Endodermal cell (in vitro differentiated cells): ENCODE measurements at regions not wholly inside any gene's neighbourhood (a gene's known extent, or its start where the extent isn't known, plus 50 kb on each side); places are given as distances from the start of the nearest gene placed in this dataset.

Experiments used
- DNase-seq: peaks from one replicate; pipeline ENCODE4 v3.0.0-alpha.2; 2017
- H3K27ac ChIP-seq: 2 replicates; pipeline ENCODE4 v1.5.1; 2013; ENCODE audit warnings: mild to moderate bottlenecking, low read depth, low read length, moderate library complexity
- H3K27me3 ChIP-seq: 2 replicates; pipeline ENCODE4 v1.6.1; 2013; ENCODE audit warnings: mild to moderate bottlenecking, low read length, moderate library complexity; ENCODE audit not compliant: insufficient read depth, control insufficient read depth, poor library complexity, severe bottlenecking
- H3K36me3 ChIP-seq: 2 replicates; pipeline ENCODE4 v1.7.0; 2013; ENCODE audit warnings: mild to moderate bottlenecking, low read length, moderate library complexity; ENCODE audit not compliant: control insufficient read depth, insufficient read depth
- H3K4me1 ChIP-seq: one replicate; pipeline ENCODE4 v1.7.0; 2013; ENCODE audit warnings: low read length; ENCODE audit not compliant: control insufficient read depth, insufficient read depth
- H3K4me3 ChIP-seq: 2 replicates; pipeline ENCODE4 v1.5.1; 2013; ENCODE audit warnings: mild to moderate bottlenecking, low read length, moderate library complexity
- H3K9ac ChIP-seq: 2 replicates; pipeline ENCODE4 v1.6.1; 2013; ENCODE audit warnings: mild to moderate bottlenecking, low read length, moderate library complexity; ENCODE audit not compliant: poor library complexity, severe bottlenecking; ENCODE audit errors: extremely low read depth
- H3K9me3 ChIP-seq: 2 replicates; pipeline ENCODE4 v1.6.1; 2013; ENCODE audit warnings: mild to moderate bottlenecking, low read length, moderate library complexity; ENCODE audit not compliant: control insufficient read depth
- H3K27ac Mint-ChIP-seq: 2 replicates; pipeline ENCODE4 v1.8.0; 2020; ENCODE audit warnings: mixed read lengths
- H3K27me3 Mint-ChIP-seq: 2 replicates; pipeline ENCODE4 v1.8.0; 2021; ENCODE audit warnings: mild to moderate bottlenecking, mixed read lengths; ENCODE audit not compliant: insufficient read depth
- H3K36me3 Mint-ChIP-seq: 2 replicates; pipeline ENCODE4 v1.8.0; 2020; ENCODE audit warnings: low read depth, mixed read lengths
- H3K4me1 Mint-ChIP-seq: 2 replicates; pipeline ENCODE4 v1.8.0; 2020; ENCODE audit warnings: mixed read lengths
- H3K4me3 Mint-ChIP-seq: 2 replicates; pipeline ENCODE4 v1.8.0; 2020; ENCODE audit warnings: mild to moderate bottlenecking, moderate library complexity, mixed read lengths
- H3K9me3 Mint-ChIP-seq: 2 replicates; pipeline ENCODE4 v1.8.0; 2020; ENCODE audit warnings: mild to moderate bottlenecking, mixed read lengths
- CTCF ChIP-seq: fragments of 200-600 bp; sonication (generic); conservative IDR thresholded peaks from 2 replicates; pipeline ENCODE4 v1.5.0; 2021; ENCODE audit warnings: antibody characterized with exemption, mild to moderate bottlenecking
- WGBS, 2 experiments: methylation state at CpG; one replicate each; pipeline versions ENCODE4 v1.1.5 to v1.1.7; 2013; ENCODE audit warnings: missing lambda C conversion rate in 2 of 2, mixed read lengths in 1 of 2; ENCODE audit not compliant: insufficient coverage in 1 of 2, insufficient read length in 1 of 2; 5-methylcytosine and 5-hydroxymethylcytosine counted together

- H3K4me3 ChIP-seq, result no peak overlapping the region
- H3K9me3 ChIP-seq, result no peaks in the 10 kb centered on the region
- Mint-ChIP-seq H3K4me3 (no peak overlapping the region), H3K9me3 (no peaks in the 10 kb centered on the region), H3K27ac (no peak overlapping the region), H3K36me3 (no peaks in the 10 kb centered on the region), H3K4me1 (peaks cover 14% of the 10 kb centered on the region), H3K27me3 (peaks cover 3% of the 10 kb centered on the region)
- TF ChIP-seq CTCF, result no peak
- WGBS, 2 experiments, result 93 to 96% methylated on average over 7 to 9 of the region's 10 CpGs
- no peaks in the 10 kb centered on the region for H3K4me1 ChIP-seq
- no peak for DNase-seq
- H3K36me3 ChIP-seq, result no peaks in the 10 kb centered on the region
- no peak overlapping the region for H3K27ac ChIP-seq
- no peak overlapping the region for H3K9ac ChIP-seq
- no peaks in the 10 kb centered on the region for H3K27me3 ChIP-seq
Measured at GRCh38 chr18:78319961-78320360, 659.7 kb upstream of the SALL3 start.

- H3K27me3 Mint-ChIP-seq, result peaks cover 3% of the 10 kb centered on the region
- H3K4me3 Mint-ChIP-seq, result no peak overlapping the region
- DNase-seq, result no peak
- no peak overlapping the region for H3K27ac ChIP-seq
- H3K9ac ChIP-seq, result no peak overlapping the region
- 88 to 93% methylated on average over 5 to 6 of the region's 6 CpGs for WGBS, 2 experiments
- H3K4me3 ChIP-seq, result no peak overlapping the region
- H3K4me1 ChIP-seq, result no peaks in the 10 kb centered on the region
- TF ChIP-seq CTCF, result no peak
- H3K27me3 ChIP-seq, result no peaks in the 10 kb centered on the region
- no peaks in the 10 kb centered on the region for H3K36me3 Mint-ChIP-seq
- H3K9me3 ChIP-seq, result no peaks in the 10 kb centered on the region
- H3K4me1 Mint-ChIP-seq, result peaks cover 14% of the 10 kb centered on the region
- no peaks in the 10 kb centered on the region for H3K9me3 Mint-ChIP-seq
- H3K36me3 ChIP-seq, result no peaks in the 10 kb centered on the region
- no peak overlapping the region for H3K27ac Mint-ChIP-seq
Measured at GRCh38 chr18:78321402-78321801, 658.2 kb upstream of the SALL3 start.

- Histone ChIP-seq H3K9me3 (no peaks in the 10 kb centered on the region), H3K4me3 (no peak overlapping the region), H3K27ac (no peak overlapping the region), H3K27me3 (no peaks in the 10 kb centered on the region), H3K4me1 (no peaks in the 10 kb centered on the region), H3K36me3 (no peaks in the 10 kb centered on the region), H3K9ac (no peak overlapping the region)
- H3K36me3 Mint-ChIP-seq, result no peaks in the 10 kb centered on the region
- WGBS, 2 experiments, result 89 to 95% methylated on average over 8 to 14 of the region's 14 CpGs
- peaks cover 3% of the 10 kb centered on the region for H3K27me3 Mint-ChIP-seq
- H3K4me1 Mint-ChIP-seq, result peaks cover 14% of the 10 kb centered on the region
- H3K27ac Mint-ChIP-seq, result no peak overlapping the region
- no peak for TF ChIP-seq CTCF
- no peak for DNase-seq
- no peak overlapping the region for H3K4me3 Mint-ChIP-seq
- no peaks in the 10 kb centered on the region for H3K9me3 Mint-ChIP-seq
Measured at GRCh38 chr18:78323453-78324197, 656.0 kb upstream of the SALL3 start.
